Liver (tissue), 8 donors: ENCODE measurements at regions not wholly inside any gene's neighbourhood (a gene's known extent, or its start where the extent isn't known, plus 50 kb on each side); places are given as distances from the start of the nearest gene placed in this dataset.

Experiments
- DNase-seq: peaks from one replicate; pipeline ENCODE4 v3.0.0-alpha.2; 2017; ENCODE audit warnings: low spot score
- H3K27ac ChIP-seq, 2 donors: one replicate each; pipeline ENCODE4 v1.7.0; 2013; ENCODE audit warnings: inconsistent platforms in 2 of 2, low read length in 2 of 2, control low read depth in 1 of 2, low read depth in 1 of 2, mild to moderate bottlenecking in 1 of 2
- H3K27me3 ChIP-seq, 4 donors: one replicate each; pipeline versions ENCODE4 v1.6.1 to v1.7.0; 2013; ENCODE audit warnings: low read length in 3 of 4, inconsistent platforms in 1 of 4, mild to moderate bottlenecking in 1 of 4, moderate library complexity in 1 of 4; ENCODE audit not compliant: control insufficient read depth in 4 of 4, insufficient read depth in 4 of 4
- H3K36me3 ChIP-seq, 4 donors: one replicate each; pipeline versions ENCODE4 v1.6.1 to v1.7.0; 2013; ENCODE audit warnings: low read length in 3 of 4, mild to moderate bottlenecking in 3 of 4, low read depth in 1 of 4, moderate library complexity in 1 of 4; ENCODE audit not compliant: control insufficient read depth in 4 of 4, insufficient read depth in 3 of 4
- H3K4me1 ChIP-seq, 4 donors: one replicate each; pipeline versions ENCODE4 v1.6.1 to v1.7.0; 2013; ENCODE audit warnings: low read length in 3 of 4, mild to moderate bottlenecking in 3 of 4, moderate library complexity in 1 of 4; ENCODE audit not compliant: control insufficient read depth in 4 of 4, insufficient read depth in 4 of 4
- H3K4me3 ChIP-seq, 3 donors: one replicate each; pipeline versions ENCODE4 v1.6.1 to v1.7.0; 2013; ENCODE audit warnings: low read length in 3 of 3, control low read depth in 1 of 3, low read depth in 1 of 3, mild to moderate bottlenecking in 1 of 3
- H3K9ac ChIP-seq, 2 donors: one replicate each; pipeline ENCODE4 v1.7.0; 2013; ENCODE audit warnings: low read length in 2 of 2, mild to moderate bottlenecking in 2 of 2, moderate library complexity in 2 of 2, control low read depth in 1 of 2, low read depth in 1 of 2
- H3K9me3 ChIP-seq, 4 donors: one replicate each; pipeline versions ENCODE4 v1.6.1 to v1.7.0; 2013; ENCODE audit warnings: low read length in 3 of 4; ENCODE audit not compliant: control insufficient read depth in 4 of 4
- EGR1 ChIP-seq, 2 donors: IDR thresholded peaks; 2 replicates each; pipeline ENCODE4 v1.6.1; 2016 to 2018; ENCODE audit warnings: antibody characterized with exemption in 2 of 2, low read depth in 2 of 2
- FOXA1 ChIP-seq: IDR thresholded peaks from 2 replicates; pipeline ENCODE4 v1.6.1; 2016; ENCODE audit warnings: antibody characterized with exemption
- FOXA2 ChIP-seq: IDR thresholded peaks from 2 replicates; pipeline ENCODE4 v1.6.1; 2016; ENCODE audit warnings: antibody characterized with exemption
- GABPA ChIP-seq, 2 donors: IDR thresholded peaks in 1 of 2; conservative IDR thresholded peaks in 1 of 2; 2 replicates each; pipeline ENCODE4 v1.6.1; 2016; ENCODE audit warnings: antibody characterized with exemption in 2 of 2, mild to moderate bottlenecking in 1 of 2, moderate library complexity in 1 of 2
- HNF4A ChIP-seq, 2 donors: conservative IDR thresholded peaks; 2 replicates each; pipeline ENCODE4 v1.6.1; 2016; ENCODE audit warnings: antibody characterized with exemption in 2 of 2, mild to moderate bottlenecking in 2 of 2
- HNF4G ChIP-seq: IDR thresholded peaks from 2 replicates; pipeline ENCODE4 v1.6.1; 2016; ENCODE audit warnings: antibody characterized with exemption
- JUND ChIP-seq, 2 donors: IDR thresholded peaks; 2 replicates each; pipeline ENCODE4 v1.6.1; 2016; ENCODE audit warnings: antibody characterized with exemption in 2 of 2
- NR2F2 ChIP-seq: IDR thresholded peaks from 2 replicates; pipeline ENCODE4 v1.6.1; 2016; ENCODE audit warnings: antibody characterized with exemption
- RAD21 ChIP-seq, 2 donors: IDR thresholded peaks; 2 replicates each; pipeline ENCODE4 v1.6.1; 2016; ENCODE audit warnings: antibody characterized with exemption in 2 of 2, mild to moderate bottlenecking in 2 of 2
- REST ChIP-seq: IDR thresholded peaks from 2 replicates; pipeline ENCODE4 v1.6.1; 2016; ENCODE audit warnings: antibody characterized with exemption, mild to moderate bottlenecking
- RXRA ChIP-seq, 2 donors: IDR thresholded peaks; 2 replicates each; pipeline ENCODE4 v1.6.1; 2017 to 2018; ENCODE audit warnings: antibody characterized with exemption in 2 of 2, mild to moderate bottlenecking in 1 of 2
- SP1 ChIP-seq: IDR thresholded peaks from 2 replicates; pipeline ENCODE4 v1.6.1; 2018; ENCODE audit warnings: antibody characterized with exemption, mild to moderate bottlenecking
- TAF1 ChIP-seq: conservative IDR thresholded peaks from 2 replicates; pipeline ENCODE4 v1.6.1; 2016; ENCODE audit warnings: antibody characterized with exemption, mild to moderate bottlenecking
- YY1 ChIP-seq: IDR thresholded peaks from 2 replicates; pipeline ENCODE4 v1.6.1; 2016; ENCODE audit warnings: antibody characterized with exemption, mild to moderate bottlenecking
- ZBTB33 ChIP-seq: IDR thresholded peaks from 2 replicates; pipeline ENCODE4 v1.6.1; 2016; ENCODE audit warnings: antibody characterized with exemption
- WGBS: extraction: QIAGEN DNeasy Blood & Tissue Kit; methylation state at CpG from one replicate; pipeline ENCODE4 v1.1.7; 2013; 5-methylcytosine and 5-hydroxymethylcytosine counted together
- TF ChIP-seq, protein P1 (sequence below): IDR thresholded peaks from 2 replicates; pipeline ENCODE4 v1.6.1; 2016; ENCODE audit warnings: antibody characterized with exemption
- TF ChIP-seq, protein P2 (sequence below): fragments of 150-350 bp; IDR thresholded peaks from 2 replicates; pipeline ENCODE4 v1.5.1; 2017; ENCODE audit warnings: improper control_type of control experiment, low read depth, low read length; ENCODE audit not compliant: missing input control
- donor health status: healthy.
- donor health status: healthy.
- donor health status: healthy.
- donor health status: healthy.
- donor health status: healthy.

- Histone ChIP-seq H3K4me1 (no peaks in the 10 kb centered on the region), H3K9ac (no peak overlapping the region), H3K4me3 (no peak overlapping the region), H3K27me3 (no peaks in the 10 kb centered on the region), H3K36me3 (no peaks in the 10 kb centered on the region), H3K9me3 (peaks cover 0 to 10% (median under 1%) of the 10 kb centered on the region in 4 donors), H3K27ac (no peak overlapping the region)
- peak; percentile 14 for DNase-seq
- WGBS: 70% methylated on average over 22 of the region's 22 CpGs
- TF ChIP-seq GABPA (IDR thresholded peaks at IDR 0.05 in 1 of 2, conservative IDR thresholded peaks at IDR 0.05 in 1 of 2) (no peak), ZBTB33 (no peak), FOXA2 (no peak), REST (no peak), RXRA (IDR thresholded peaks at IDR 0.05) (no peak), SP1 (no peak), NR2F2 (no peak), HNF4A (conservative IDR thresholded peaks at IDR 0.05) (no peak), EGR1 (IDR thresholded peaks at IDR 0.05; ENCODE audit: low read depth in 2 of 2) (no peak), RAD21 (IDR thresholded peaks at IDR 0.05) (no peak), TAF1 (no peak), JUND (IDR thresholded peaks at IDR 0.05) (no peak), YY1 (no peak), FOXA1 (no peak)
- TF ChIP-seq, protein P1, sequence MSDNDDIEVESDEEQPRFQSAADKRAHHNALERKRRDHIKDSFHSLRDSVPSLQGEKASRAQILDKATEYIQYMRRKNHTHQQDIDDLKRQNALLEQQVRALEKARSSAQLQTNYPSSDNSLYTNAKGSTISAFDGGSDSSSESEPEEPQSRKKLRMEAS: no peak
- TF ChIP-seq, protein P2, sequence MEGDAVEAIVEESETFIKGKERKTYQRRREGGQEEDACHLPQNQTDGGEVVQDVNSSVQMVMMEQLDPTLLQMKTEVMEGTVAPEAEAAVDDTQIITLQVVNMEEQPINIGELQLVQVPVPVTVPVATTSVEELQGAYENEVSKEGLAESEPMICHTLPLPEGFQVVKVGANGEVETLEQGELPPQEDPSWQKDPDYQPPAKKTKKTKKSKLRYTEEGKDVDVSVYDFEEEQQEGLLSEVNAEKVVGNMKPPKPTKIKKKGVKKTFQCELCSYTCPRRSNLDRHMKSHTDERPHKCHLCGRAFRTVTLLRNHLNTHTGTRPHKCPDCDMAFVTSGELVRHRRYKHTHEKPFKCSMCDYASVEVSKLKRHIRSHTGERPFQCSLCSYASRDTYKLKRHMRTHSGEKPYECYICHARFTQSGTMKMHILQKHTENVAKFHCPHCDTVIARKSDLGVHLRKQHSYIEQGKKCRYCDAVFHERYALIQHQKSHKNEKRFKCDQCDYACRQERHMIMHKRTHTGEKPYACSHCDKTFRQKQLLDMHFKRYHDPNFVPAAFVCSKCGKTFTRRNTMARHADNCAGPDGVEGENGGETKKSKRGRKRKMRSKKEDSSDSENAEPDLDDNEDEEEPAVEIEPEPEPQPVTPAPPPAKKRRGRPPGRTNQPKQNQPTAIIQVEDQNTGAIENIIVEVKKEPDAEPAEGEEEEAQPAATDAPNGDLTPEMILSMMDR: no peak
Observed at GRCh38 chr9:61665330-61665751, 475.5 kb downstream of the SPATA31A7 start.

- peaks cover 0 to 10% (median under 1%) of the 10 kb centered on the region in 4 donors for H3K9me3 ChIP-seq
- H3K9ac ChIP-seq: no peak overlapping the region
Observed at GRCh38 chr9:61665829-61666228, 476.0 kb downstream of the SPATA31A7 start.

More at GRCh38 chr9:61665829-61666228, 476.0 kb downstream of the SPATA31A7 start:
- Histone ChIP-seq H3K27me3 (no peaks in the 10 kb centered on the region), H3K4me1 (no peaks in the 10 kb centered on the region), H3K27ac (no peak overlapping the region), H3K36me3 (no peaks in the 10 kb centered on the region), H3K4me3 (no peak overlapping the region)
- 67% methylated on average over 12 of the region's 12 CpGs for WGBS
- no peak for DNase-seq
- TF ChIP-seq EGR1 (IDR thresholded peaks at IDR 0.05; ENCODE audit: low read depth in 2 of 2) (no peak), FOXA1 (no peak), YY1 (no peak), HNF4A (conservative IDR thresholded peaks at IDR 0.05) (no peak), NR2F2 (no peak), FOXA2 (no peak), HNF4G (no peak)
- TF ChIP-seq, protein P2: no peak
